ENCODE measurements at regions not wholly inside any gene's neighbourhood (a gene's known extent, or its start where the extent isn't known, plus 50 kb on each side); places are given as distances from the start of the nearest gene placed in this dataset.
"Not testable (repeated sequence)": the region's sequence is repeated elsewhere in the genome, so short reads cannot be mapped to it uniquely, and the experiment has no call there.

DNA sequence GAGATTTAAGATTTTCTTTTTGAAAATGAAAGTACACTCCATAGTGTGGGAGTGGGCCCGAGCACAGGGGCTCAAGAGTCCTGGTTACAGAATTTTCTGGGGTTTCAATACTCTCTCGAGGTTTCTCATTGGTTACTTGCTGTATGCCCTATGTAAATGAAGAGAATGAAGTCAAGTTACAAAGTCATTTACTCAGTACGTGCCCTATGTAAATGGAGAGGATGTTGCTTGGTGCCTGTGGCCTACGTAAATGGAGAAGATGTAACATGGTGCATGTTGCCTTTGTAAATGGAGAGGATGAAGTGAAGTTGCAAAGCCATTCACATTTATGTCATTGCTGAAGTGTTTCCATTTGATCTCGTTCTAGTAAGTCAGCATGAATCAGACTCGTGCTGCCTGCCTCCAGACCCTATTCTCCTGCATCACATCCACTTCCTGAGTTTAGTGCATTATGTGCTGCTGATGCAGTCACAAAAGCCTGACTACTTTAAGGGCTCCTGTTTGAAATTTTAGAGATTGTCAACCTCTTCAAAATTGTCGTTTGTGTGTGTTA, 302.0 kb downstream of the ZBBX start:
- Mint-ChIP-seq H3K27me3 (no peaks in the 10 kb centered on the region), H3K4me3 (no peak overlapping the region), H3K4me1 (no peaks in the 10 kb centered on the region), H3K27ac (no peak overlapping the region), H3K9me3 (ENCODE audit: low read depth) (peaks cover 2% of the 10 kb centered on the region), H3K36me3 (no peaks in the 10 kb centered on the region)
- ATAC-seq = no peak
- DNase-seq = no peak
- CTCF ChIA-PET = no interaction called here

DNA sequence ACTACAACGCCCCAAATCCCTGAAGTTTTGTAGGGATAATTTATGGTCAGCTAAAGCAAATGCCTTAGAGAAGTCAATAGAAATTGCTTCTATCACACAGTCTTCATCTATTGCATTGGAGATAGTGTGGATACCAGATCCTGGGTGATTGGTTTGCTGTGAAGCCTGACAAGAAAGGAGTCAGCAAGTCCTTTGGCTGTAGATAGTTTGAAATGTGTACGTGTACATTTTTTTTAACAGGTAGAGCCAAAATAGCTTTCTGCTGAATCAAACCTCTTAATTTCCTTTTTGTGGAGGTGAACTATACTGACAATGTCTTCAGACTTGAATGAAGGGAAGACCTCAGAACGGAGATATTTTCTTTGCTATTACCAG, 312.3 kb downstream of the ZBBX start:
- Mint-ChIP-seq H3K4me3 (no peak overlapping the region), H3K4me1 (no peaks in the 10 kb centered on the region), H3K9me3 (ENCODE audit: low read depth) (no peaks in the 10 kb centered on the region), H3K27ac (no peak overlapping the region), H3K27me3 (no peaks in the 10 kb centered on the region), H3K36me3 (no peaks in the 10 kb centered on the region)
- ATAC-seq (no peak), DNase-seq (no peak)
- CTCF ChIA-PET = no interaction called here

GRCh38 chr3:167066977-167067786, 312.9 kb downstream of the ZBBX start:
- Mint-ChIP-seq H3K4me3 (no peak overlapping the region), H3K9me3 (ENCODE audit: low read depth) (no peaks in the 10 kb centered on the region), H3K27ac (no peak overlapping the region), H3K4me1 (no peaks in the 10 kb centered on the region), H3K27me3 (no peaks in the 10 kb centered on the region), H3K36me3 (no peaks in the 10 kb centered on the region)
- CTCF ChIA-PET = no interaction called here
- DNase-seq (no peak), ATAC-seq (no peak)

GRCh38 chr3:167057581-167057980, 322.5 kb downstream of the ZBBX start:
- Mint-ChIP-seq H3K4me3 (no peak overlapping the region), H3K27me3 (no peaks in the 10 kb centered on the region), H3K36me3 (no peaks in the 10 kb centered on the region), H3K4me1 (no peaks in the 10 kb centered on the region), H3K27ac (no peak overlapping the region), H3K9me3 (ENCODE audit: low read depth) (peaks cover 3% of the 10 kb centered on the region)
- no peak for DNase-seq
- CTCF ChIA-PET = no interaction called here
- ATAC-seq = no peak

- Mint-ChIP-seq H3K36me3 (no peaks in the 10 kb centered on the region), H3K4me1 (no peaks in the 10 kb centered on the region), H3K27ac (no peak overlapping the region), H3K9me3 (ENCODE audit: low read depth) (peaks cover 4% of the 10 kb centered on the region), H3K27me3 (no peaks in the 10 kb centered on the region), H3K4me3 (no peak overlapping the region)
- CTCF ChIA-PET = no interaction called here
- ATAC-seq (no peak), DNase-seq (no peak)
Observed at GRCh38 chr3:167054926-167055325, 325.2 kb downstream of the ZBBX start.

DNA sequence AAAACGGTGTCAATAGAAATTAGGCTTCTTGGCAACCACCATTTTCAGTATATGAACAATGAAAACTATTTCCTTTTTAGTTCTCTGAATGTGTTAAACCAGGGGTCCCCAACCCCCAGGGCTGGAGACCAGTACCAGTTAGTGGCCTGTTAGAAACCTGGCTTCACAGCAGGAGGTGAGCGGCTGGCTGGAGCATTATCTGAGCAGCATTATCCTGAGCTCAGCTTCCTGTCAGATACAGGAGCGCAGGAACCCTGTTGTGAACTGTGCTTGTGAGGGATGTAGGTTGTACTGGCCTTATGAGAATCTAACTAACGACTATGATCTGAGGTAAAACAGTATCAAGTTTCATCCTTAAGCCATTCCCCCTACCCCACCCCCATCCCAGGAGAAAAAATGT, 328.7 kb downstream of the ZBBX start:
- H3K9me3 Mint-ChIP-seq (ENCODE audit: low read depth) = peaks cover 5% of the 10 kb centered on the region

GRCh38 chr3:167033866-167034265, 346.2 kb downstream of the ZBBX start:
- Mint-ChIP-seq H3K27me3 (no peaks in the 10 kb centered on the region), H3K4me1 (no peaks in the 10 kb centered on the region), H3K9me3 (ENCODE audit: low read depth) (no peaks in the 10 kb centered on the region), H3K4me3 (no peak overlapping the region), H3K27ac (no peak overlapping the region), H3K36me3 (no peaks in the 10 kb centered on the region)
- ATAC-seq = no peak
- CTCF ChIA-PET = no interaction called here
- DNase-seq = no peak

More for the DNA sequence above, 328.7 kb downstream of the ZBBX start:
- CTCF ChIA-PET = no interaction called here
- Mint-ChIP-seq H3K27me3 (no peaks in the 10 kb centered on the region), H3K4me1 (no peaks in the 10 kb centered on the region), H3K27ac (no peak overlapping the region), H3K36me3 (no peaks in the 10 kb centered on the region), H3K4me3 (no peak overlapping the region)
- ATAC-seq (no peak), DNase-seq (no peak)

DNA sequence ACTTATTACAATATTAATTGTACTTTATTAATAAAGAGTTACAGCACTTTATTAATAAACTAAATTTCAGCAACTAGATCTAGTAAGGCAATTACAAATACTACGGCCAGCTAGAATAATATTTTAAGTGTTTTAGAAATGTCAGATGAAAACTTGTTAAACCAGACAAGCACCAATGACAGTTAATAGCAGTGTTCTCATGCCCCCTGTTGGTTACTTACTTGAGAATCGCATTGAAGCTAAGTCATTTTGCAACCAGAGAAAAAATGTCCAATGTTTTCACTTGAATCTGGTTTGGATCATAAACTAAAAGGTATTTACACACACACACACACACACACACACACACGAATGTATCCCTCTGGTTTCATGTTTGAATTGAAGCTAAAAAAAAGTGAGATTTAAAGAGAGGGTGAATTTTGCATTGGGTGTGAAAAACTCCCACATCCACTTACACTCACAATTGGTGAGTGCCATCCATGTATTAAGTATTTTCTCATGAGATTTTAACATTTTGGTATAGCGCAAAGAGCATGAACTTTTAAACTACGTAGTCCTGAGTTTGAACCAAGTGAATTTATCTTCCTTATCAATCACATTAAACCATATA, 347.7 kb downstream of the ZBBX start:
- H3K9me3 Mint-ChIP-seq (ENCODE audit: low read depth) = no peaks in the 10 kb centered on the region
- H3K27ac Mint-ChIP-seq = no peak overlapping the region
- CTCF ChIA-PET = no interaction called here
- H3K4me1 Mint-ChIP-seq = no peaks in the 10 kb centered on the region
- DNase-seq = no peak
- no peak for ATAC-seq
- H3K36me3 Mint-ChIP-seq = no peaks in the 10 kb centered on the region
- no peak overlapping the region for H3K4me3 Mint-ChIP-seq
- no peaks in the 10 kb centered on the region for H3K27me3 Mint-ChIP-seq

GRCh38 chr3:167031364-167032049, 348.6 kb downstream of the ZBBX start:
- no peaks in the 10 kb centered on the region for H3K9me3 Mint-ChIP-seq (ENCODE audit: low read depth)
- H3K4me3 Mint-ChIP-seq = no peak overlapping the region
- H3K27me3 Mint-ChIP-seq = no peaks in the 10 kb centered on the region
- no peaks in the 10 kb centered on the region for H3K36me3 Mint-ChIP-seq
- CTCF ChIA-PET = no interaction called here
- no peaks in the 10 kb centered on the region for H3K4me1 Mint-ChIP-seq
- H3K27ac Mint-ChIP-seq = no peak overlapping the region
- DNase-seq (no peak), ATAC-seq (no peak)

- no peak for DNase-seq
- ATAC-seq = no peak
- no peak overlapping the region for H3K27ac Mint-ChIP-seq
- no peaks in the 10 kb centered on the region for H3K36me3 Mint-ChIP-seq
- CTCF ChIA-PET = no interaction called here
- H3K4me1 Mint-ChIP-seq = no peaks in the 10 kb centered on the region
- peaks cover 2% of the 10 kb centered on the region for H3K9me3 Mint-ChIP-seq (ENCODE audit: low read depth)
- no peaks in the 10 kb centered on the region for H3K27me3 Mint-ChIP-seq
- no peak overlapping the region for H3K4me3 Mint-ChIP-seq
Observed at GRCh38 chr3:167030082-167030725, 349.9 kb downstream of the ZBBX start.

DNA sequence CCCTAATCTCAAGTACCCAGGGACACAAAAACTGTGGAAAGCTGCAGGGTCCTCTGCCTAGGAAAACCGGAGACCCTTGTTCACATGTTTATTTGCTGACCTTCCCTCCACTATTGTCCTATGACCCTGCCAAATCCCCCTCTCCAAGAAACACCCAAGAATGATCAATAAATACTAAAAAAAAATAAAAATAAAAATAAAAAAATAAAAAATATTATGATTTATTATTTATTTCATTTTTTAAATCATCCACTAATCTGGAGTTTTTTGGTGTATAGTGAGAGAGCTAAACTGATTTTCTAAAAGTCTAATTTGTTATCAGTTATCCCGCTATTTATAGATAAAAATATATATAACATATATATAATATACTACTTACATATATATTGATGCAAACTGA, 360.6 kb downstream of the ZBBX start:
- H3K9me3 Mint-ChIP-seq (ENCODE audit: low read depth); H3K27ac Mint-ChIP-seq; H3K27me3 Mint-ChIP-seq; DNase-seq; H3K4me1 Mint-ChIP-seq; ATAC-seq; H3K36me3 Mint-ChIP-seq; CTCF ChIA-PET; H3K4me3 Mint-ChIP-seq: not testable (repeated sequence)

DNA sequence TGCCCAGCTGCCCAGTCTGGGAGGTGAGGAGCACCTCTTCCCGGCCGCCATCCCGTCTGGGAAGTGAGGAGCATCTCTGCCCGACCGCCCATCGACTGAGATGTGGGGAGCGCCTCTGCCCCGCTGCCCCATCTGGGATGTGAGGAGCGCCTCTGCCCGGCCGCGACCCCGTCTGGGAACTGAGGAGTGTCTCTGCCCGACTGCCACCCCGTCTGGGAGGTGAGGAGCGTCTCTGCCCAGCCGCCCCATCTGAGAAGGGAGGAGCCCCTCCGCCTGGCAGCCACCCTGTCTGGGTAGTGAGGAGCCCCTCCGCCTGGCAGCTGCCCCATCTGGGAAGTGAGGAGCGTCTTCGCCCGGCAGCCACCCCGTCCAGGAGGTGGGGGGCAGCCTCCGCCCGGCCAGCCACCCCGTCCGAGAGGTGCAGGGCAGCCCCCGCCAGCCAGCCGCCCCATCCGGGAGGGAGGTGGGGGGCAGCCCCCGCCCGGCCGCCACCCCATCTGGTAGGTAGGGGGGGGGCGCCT, 361.4 kb downstream of the ZBBX start:
- CTCF ChIA-PET; H3K4me3 Mint-ChIP-seq; H3K4me1 Mint-ChIP-seq; ATAC-seq; H3K27me3 Mint-ChIP-seq; H3K9me3 Mint-ChIP-seq (ENCODE audit: low read depth); H3K27ac Mint-ChIP-seq; H3K36me3 Mint-ChIP-seq; DNase-seq: not testable (repeated sequence)

- peaks cover 2% of the 10 kb centered on the region for H3K9me3 Mint-ChIP-seq (ENCODE audit: low read depth)
Observed at GRCh38 chr3:167012691-167013090, 367.4 kb downstream of the ZBBX start.

More at GRCh38 chr3:167012691-167013090, 367.4 kb downstream of the ZBBX start:
- Mint-ChIP-seq H3K4me3 (no peak overlapping the region), H3K36me3 (no peaks in the 10 kb centered on the region), H3K27ac (no peak overlapping the region), H3K27me3 (no peaks in the 10 kb centered on the region), H3K4me1 (no peaks in the 10 kb centered on the region)
- CTCF ChIA-PET = no interaction called here
- ATAC-seq = no peak
- no peak for DNase-seq
